Endothelial cell of umbilical vein (primary cell): ENCODE measurements at regions not wholly inside any gene's neighbourhood (a gene's known extent, or its start where the extent isn't known, plus 50 kb on each side); places are given as distances from the start of the nearest gene placed in this dataset.

Source experiments
- EZH2 ChIP-seq: IDR thresholded peaks from 2 replicates; pipeline ENCODE4 v1.6.1; 2012; ENCODE audit warnings: borderline replicate concordance, low read depth, mild to moderate bottlenecking, moderate library complexity, low read length, inconsistent platforms; ENCODE audit not compliant: severe bottlenecking
- JUN ChIP-seq: IDR thresholded peaks from 2 replicates; pipeline ENCODE4 v1.6.1; 2011; ENCODE audit warnings: borderline replicate concordance, low read depth; ENCODE audit not compliant: insufficient read length, insufficient read depth
- POLR2A ChIP-seq: IDR thresholded peaks from 2 replicates; pipeline ENCODE4 v1.6.1; 2012; ENCODE audit warnings: low read depth, mild to moderate bottlenecking, control low read depth, low read length
- POLR2AphosphoS5 ChIP-seq: IDR thresholded peaks from 2 replicates; pipeline ENCODE4 v1.6.1; 2012; ENCODE audit warnings: low read depth, mild to moderate bottlenecking, control low read depth, low read length, moderate library complexity; ENCODE audit not compliant: insufficient read depth
- TF ChIP-seq, protein P1 (sequence below), 2 donors: IDR thresholded peaks; 1 replicate in 1 of 2; 2 replicates in 1 of 2; pipeline ENCODE4 v1.5.1; 2011; ENCODE audit warnings: low read length in 2 of 2, mild to moderate bottlenecking in 2 of 2, moderate library complexity in 2 of 2, control low read depth in 1 of 2, inconsistent platforms in 1 of 2, low read depth in 1 of 2; ENCODE audit not compliant: insufficient read depth in 1 of 2; ENCODE audit errors: extremely low read depth in 1 of 2

DNA sequence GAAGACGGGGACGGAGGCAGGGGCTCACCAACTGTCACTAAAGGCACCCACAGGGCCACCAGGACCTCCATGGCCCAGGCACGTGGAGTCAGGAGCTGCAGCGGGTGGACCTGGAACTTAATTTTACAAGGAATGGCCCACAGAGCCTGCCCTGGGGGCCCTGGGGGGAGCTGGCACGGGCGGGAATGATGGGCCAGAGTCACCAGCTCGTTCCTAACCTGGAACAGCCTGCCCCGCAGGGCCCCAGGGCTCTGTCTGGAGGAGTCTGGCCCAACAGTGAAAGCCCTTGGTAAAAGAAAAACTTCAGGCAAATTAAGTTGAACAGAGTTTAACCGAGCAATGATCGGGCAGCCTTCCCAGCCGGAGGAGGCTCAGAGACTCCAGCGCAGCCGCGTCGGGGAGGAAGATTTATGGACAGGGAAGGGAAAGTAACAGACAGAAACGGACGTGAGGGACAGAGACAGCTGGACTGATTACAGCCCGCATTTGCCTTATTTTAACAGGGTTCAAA lies 118.4 kb upstream of the TMEM18 start:
- TF ChIP-seq, protein P1, sequence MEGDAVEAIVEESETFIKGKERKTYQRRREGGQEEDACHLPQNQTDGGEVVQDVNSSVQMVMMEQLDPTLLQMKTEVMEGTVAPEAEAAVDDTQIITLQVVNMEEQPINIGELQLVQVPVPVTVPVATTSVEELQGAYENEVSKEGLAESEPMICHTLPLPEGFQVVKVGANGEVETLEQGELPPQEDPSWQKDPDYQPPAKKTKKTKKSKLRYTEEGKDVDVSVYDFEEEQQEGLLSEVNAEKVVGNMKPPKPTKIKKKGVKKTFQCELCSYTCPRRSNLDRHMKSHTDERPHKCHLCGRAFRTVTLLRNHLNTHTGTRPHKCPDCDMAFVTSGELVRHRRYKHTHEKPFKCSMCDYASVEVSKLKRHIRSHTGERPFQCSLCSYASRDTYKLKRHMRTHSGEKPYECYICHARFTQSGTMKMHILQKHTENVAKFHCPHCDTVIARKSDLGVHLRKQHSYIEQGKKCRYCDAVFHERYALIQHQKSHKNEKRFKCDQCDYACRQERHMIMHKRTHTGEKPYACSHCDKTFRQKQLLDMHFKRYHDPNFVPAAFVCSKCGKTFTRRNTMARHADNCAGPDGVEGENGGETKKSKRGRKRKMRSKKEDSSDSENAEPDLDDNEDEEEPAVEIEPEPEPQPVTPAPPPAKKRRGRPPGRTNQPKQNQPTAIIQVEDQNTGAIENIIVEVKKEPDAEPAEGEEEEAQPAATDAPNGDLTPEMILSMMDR (IDR thresholded peaks at IDR 0.05; ENCODE audit: extremely low read depth in 1 of 2, insufficient read depth in 1 of 2, low read depth in 1 of 2, low read length in 2 of 2): no peak
- TF ChIP-seq POLR2A (no peak), POLR2AphosphoS5 (no peak), EZH2 (no peak), JUN (no peak)
